HepG2 (cell line): ENCODE measurements at regions not wholly inside any gene's neighbourhood (a gene's known extent, or its start where the extent isn't known, plus 50 kb on each side); places are given as distances from the start of the nearest gene placed in this dataset.

ENCODE experiments used
- ATAC-seq: fragments of 200-7000 bp; cut with Tn5 transposase; 3 replicates; pipeline ENCODE4 v1.9.1; 2020; ENCODE audit warnings: mild to moderate bottlenecking, moderate library complexity
- BruUV-seq: library from RNA; stranded (reverse); fragments of 400-500 nt; replicated peaks from 2 replicates; lab custom pipeline; 2021; lab: Mats Ljungman, UMichigan
- CTCF ChIA-PET: fragments of 300-600 bp; formaldehyde crosslinking; extraction: SDS; loops from one replicate; lab custom pipeline; 2021; ENCODE audit warnings: low total read pairs, inconsistent platforms, low intra/inter-chr PET ratio; lab: Yijun Ruan, JAX
- POLR2A ChIA-PET: fragments of 350-600 bp; sonication (Branson Sonifier 250); formaldehyde crosslinking; loops from one replicate; lab custom pipeline; 2020; ENCODE audit warnings: antibody characterized with exemption, inconsistent platforms; lab: Yijun Ruan, JAX
- DNase-seq: peaks from one replicate; pipeline ENCODE4 v3.0.0-alpha.2; 2015; ENCODE audit warnings: low spot score
- FAIRE-seq: peaks from 3 replicates; lab custom pipeline; 2011; peaks lifted over from hg19 to GRCh38; lab: Jason Lieb, UNC
- H2AFZ ChIP-seq: one replicate; pipeline ENCODE4 v1.6.1; 2011; ENCODE audit warnings: low read length, inconsistent platforms
- H3K27ac ChIP-seq: fragments of 300-600 bp; 3 replicates; pipeline ENCODE4 v1.8.0; 2011; ENCODE audit warnings: mixed run types, mild to moderate bottlenecking, mixed read lengths, low read length, inconsistent platforms; ENCODE audit not compliant: insufficient read depth; ENCODE audit errors: extremely low read length
- H3K27me3 ChIP-seq, 2 experiments: fragments of 200-600 bp in 1 of 2; 2 replicates in 1 of 2; 3 replicates in 1 of 2; pipeline versions ENCODE4 v1.6.0 to v1.8.0; 2011; ENCODE audit warnings: low read length in 2 of 2, mild to moderate bottlenecking in 2 of 2, moderate library complexity in 2 of 2, inconsistent platforms in 1 of 2; ENCODE audit not compliant: insufficient read depth in 2 of 2, control insufficient read depth in 1 of 2
- H3K36me3 ChIP-seq, 2 experiments: fragments of 200-600 bp in 1 of 2; replicated peaks in 1 of 2; 2 replicates in 1 of 2; 3 replicates in 1 of 2; pipeline versions ENCODE4 v1.5.1 to v1.8.0; 2011; ENCODE audit warnings: low read length in 2 of 2, inconsistent platforms in 1 of 2; ENCODE audit not compliant: insufficient read depth in 2 of 2, control insufficient read depth in 1 of 2
- H3K4me1 ChIP-seq: 2 replicates; pipeline ENCODE4 v1.5.1; 2012; ENCODE audit warnings: low read length, inconsistent platforms; ENCODE audit not compliant: insufficient read depth
- H3K4me2 ChIP-seq: 2 replicates; pipeline ENCODE4 v1.6.0; 2011; ENCODE audit warnings: low read depth, low read length, inconsistent platforms
- H3K4me3 ChIP-seq, 3 experiments: fragments of 200-600 bp in 1 of 3; sonication (generic), shearing (Covaris generic) in 1 of 3; replicated peaks in 1 of 3; 2 replicates each; pipeline ENCODE4 v1.5.1; 2011 to 2016; ENCODE audit warnings: low read length in 3 of 3, inconsistent platforms in 2 of 3, low read depth in 2 of 3, mild to moderate bottlenecking in 2 of 3, control low read depth in 1 of 3, mixed read lengths in 1 of 3; ENCODE audit not compliant: insufficient read depth in 1 of 3
- H3K79me2 ChIP-seq: one replicate; pipeline ENCODE4 v1.6.1; 2011; ENCODE audit warnings: low read length, inconsistent platforms; ENCODE audit not compliant: insufficient read depth
- H3K9ac ChIP-seq: 2 replicates; pipeline ENCODE4 v1.6.0; 2011; ENCODE audit warnings: mild to moderate bottlenecking, low read depth, low read length, inconsistent platforms; ENCODE audit not compliant: insufficient read depth
- H3K9me3 ChIP-seq: 2 replicates; pipeline ENCODE4 v1.5.1; 2012; ENCODE audit warnings: mild to moderate bottlenecking, low read length
- H4K20me1 ChIP-seq: 2 replicates; pipeline ENCODE4 v1.6.0; 2011; ENCODE audit warnings: inconsistent platforms, mild to moderate bottlenecking, low read length, moderate library complexity; ENCODE audit not compliant: insufficient read depth
- FOXP1 ChIP-seq, 2 experiments: fragments of 450-650 bp in 1 of 2; IDR thresholded peaks; 2 replicates each; pipeline ENCODE4 v1.6.1; 2017 to 2018; ENCODE audit warnings: antibody characterized with exemption in 1 of 2
- HDAC1 ChIP-seq: sonication (generic); formaldehyde crosslinking; IDR thresholded peaks from 2 replicates; pipeline ENCODE4 v1.5.1; 2020; ENCODE audit warnings: mild to moderate bottlenecking, missing genetic modification reagents
- PRDM4 ChIP-seq: sonication (generic); formaldehyde crosslinking; IDR thresholded peaks from 2 replicates; pipeline ENCODE4 v1.9.0; 2021; ENCODE audit warnings: missing genetic modification reagents, borderline replicate concordance
- SMARCE1 ChIP-seq: fragments of 450-650 bp; IDR thresholded peaks from 2 replicates; pipeline ENCODE4 v1.6.1; 2017; ENCODE audit warnings: borderline replicate concordance
- SRSF4 ChIP-seq: fragments of 200-400 bp; formaldehyde crosslinking; IDR thresholded peaks from one replicate; pipeline ENCODE4 v1.6.1; 2018; ENCODE audit warnings: mild to moderate bottlenecking, low read depth, low read length, moderate library complexity; ENCODE audit not compliant: poor library complexity, severe bottlenecking
- TGIF2 ChIP-seq: IDR thresholded peaks from 2 replicates; pipeline ENCODE4 v1.6.1; 2016; ENCODE audit warnings: control low read depth, missing compliant biosample characterization
- YY1 ChIP-seq: IDR thresholded peaks from 2 replicates; pipeline ENCODE4 v1.6.1; 2011; ENCODE audit warnings: low read length, low read depth, moderate library complexity, mild to moderate bottlenecking; ENCODE audit not compliant: insufficient read depth, insufficient replicate concordance
- ZHX2 ChIP-seq, 2 experiments: sonication (generic) in 1 of 2; formaldehyde crosslinking in 1 of 2; IDR thresholded peaks; 2 replicates each; pipeline versions ENCODE4 v1.6.1 to v1.9.0; 2014 to 2022; ENCODE audit warnings: antibody characterized with exemption in 1 of 2, borderline replicate concordance in 1 of 2, inconsistent platforms in 1 of 2, low read depth in 1 of 2, missing genetic modification reagents in 1 of 2
- ZNF34 ChIP-seq: sonication (generic); formaldehyde crosslinking; IDR thresholded peaks from 2 replicates; pipeline ENCODE4 v1.4.0; 2020; ENCODE audit warnings: mild to moderate bottlenecking, missing genetic modification reagents, borderline replicate concordance
- ZNF512 ChIP-seq: sonication (generic); formaldehyde crosslinking; IDR thresholded peaks from 2 replicates; pipeline ENCODE4 v1.4.0; 2020; ENCODE audit warnings: mild to moderate bottlenecking, missing genetic modification reagents
- ZNF652 ChIP-seq: IDR thresholded peaks from 2 replicates; pipeline ENCODE4 v1.6.1; 2016; ENCODE audit warnings: low read depth, borderline replicate concordance
- ZNF704 ChIP-seq: sonication (generic); formaldehyde crosslinking; IDR thresholded peaks from 2 replicates; pipeline ENCODE4 v1.8.1; 2023; ENCODE audit warnings: mild to moderate bottlenecking, inconsistent platforms, moderate library complexity, missing genetic modification reagents, borderline replicate concordance
- WGBS: methylation state at CpG from one replicate; pipeline ENCODE4 v1.1.6; 2017; ENCODE audit warnings: low lambda C conversion rate; 5-methylcytosine and 5-hydroxymethylcytosine counted together
- in situ Hi-C: cut with HindIII; loops from 2 replicates; pipeline ENCODE4 v1.10.0; 2017; ENCODE audit warnings: low pct_unique_long_range_greater_than_20kb; ENCODE audit not compliant: extremely low pct_ligation_motif_present
- intact Hi-C: fragments of 100-400 bp; cut with micrococcal nuclease; formaldehyde crosslinking; loops from one replicate; pipeline ENCODE4 v1.10.0; 2022; ENCODE audit not compliant: unreplicated experiment

GRCh38 chr14:48936849-48937248 is 649.3 kb downstream of the RPS29 start (continued):
- TF ChIP-seq ZNF512 (CRISPR knock-in tag) = no peak
- no peak for TF ChIP-seq ZNF652 (CRISPR knock-in tag)
- no peak for TF ChIP-seq PRDM4 (CRISPR knock-in tag)
- TF ChIP-seq TGIF2 (CRISPR knock-in tag) = no peak
- no peak for TF ChIP-seq SRSF4
- no peak for TF ChIP-seq ZNF704

- Histone ChIP-seq H3K9ac (no peak overlapping the region), H4K20me1 (no peaks in the 10 kb centered on the region), H3K4me1 (no peaks in the 10 kb centered on the region), H3K4me3 (no peak overlapping the region), H3K4me2 (no peak overlapping the region), H2AFZ (no peak overlapping the region), H3K36me3 (no peaks in the 10 kb centered on the region), H3K9me3 (peaks cover 26% of the 10 kb centered on the region), H3K27me3 (no peaks in the 10 kb centered on the region), H3K79me2 (no peaks in the 10 kb centered on the region), H3K27ac (no peak overlapping the region)
- ATAC-seq = no peak
- intact Hi-C loops = no loop called here
- in situ Hi-C loops = no loop called here
- CTCF ChIA-PET = no interaction called here
- 23% methylated on average over 2 of the region's 2 CpGs for WGBS
- no peak for DNase-seq
- no TSS peak for BruUV-seq
- FAIRE-seq = no peak
- POLR2A ChIA-PET = no interaction called here
- TF ChIP-seq HDAC1 (CRISPR knock-in tag) (no peak), FOXP1 (IDR thresholded peaks at IDR 0.05) (no peak), FOXP1 (CRISPR knock-in tag; IDR thresholded peaks at IDR 0.05) (no peak), ZHX2 (IDR thresholded peaks at IDR 0.05; ENCODE audit: low read depth) (no peak), ZHX2 (CRISPR knock-in tag; IDR thresholded peaks at IDR 0.05; ENCODE audit: borderline replicate concordance) (no peak), ZNF34 (CRISPR knock-in tag) (no peak), SMARCE1 (no peak), YY1 (no peak)
These were observed 649.8 kb downstream of the RPS29 start for GRCh38 chr14:48936362-48936761.
